ENCODE measurements at regions not wholly inside any gene's neighbourhood (a gene's known extent, or its start where the extent isn't known, plus 50 kb on each side); places are given as distances from the start of the nearest gene placed in this dataset.

DNA sequence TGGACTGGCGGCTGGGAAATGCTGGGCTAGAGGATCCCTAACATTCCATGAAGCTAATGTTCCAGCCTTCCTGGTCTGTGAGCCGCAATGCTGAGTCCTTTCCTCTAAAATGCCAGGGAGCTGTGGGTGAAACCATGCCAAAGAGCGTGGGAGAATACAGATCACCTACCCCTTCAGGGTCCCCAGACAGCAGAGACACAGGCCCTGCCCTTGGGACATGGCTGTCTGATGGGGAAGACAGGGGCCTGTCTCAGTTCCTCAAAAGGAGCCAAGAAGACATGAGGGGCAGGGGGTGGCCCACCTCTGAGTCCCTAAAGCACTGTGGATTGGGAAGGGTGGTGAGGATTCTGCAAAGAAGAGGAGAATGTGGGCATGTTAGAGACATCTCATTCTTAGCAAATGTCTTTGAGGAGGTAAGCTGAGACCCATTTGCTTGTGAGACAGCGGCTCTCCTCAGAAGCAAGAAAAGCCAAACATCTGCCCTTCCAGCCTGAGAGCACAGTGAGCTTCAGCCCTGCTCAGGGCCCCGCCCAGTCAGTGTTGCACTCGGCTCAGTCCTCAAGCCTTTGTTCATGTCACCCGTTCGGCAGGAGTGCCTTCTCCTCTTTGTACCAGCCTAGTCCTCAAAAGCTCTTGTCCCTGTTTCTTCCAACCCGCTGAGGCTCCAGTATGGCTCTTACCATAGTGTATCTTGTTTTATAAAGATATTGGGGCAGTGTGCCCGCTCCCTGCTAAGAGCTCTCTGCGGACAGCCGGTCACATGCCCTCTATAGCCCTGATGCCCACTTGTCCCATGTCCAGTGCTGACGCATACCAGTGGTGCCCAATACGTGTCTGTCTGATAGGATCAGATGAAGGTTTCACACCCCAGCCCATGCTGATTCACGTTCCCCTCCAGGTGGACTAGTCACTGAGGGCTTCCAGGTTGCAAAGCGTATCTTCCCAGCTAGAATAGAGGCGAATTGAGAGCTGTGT is 286.2 kb downstream of the CYP26B1 start:
- TF ChIP-seq EP300 (IDR thresholded peaks at IDR 0.05; ENCODE audit: borderline replicate concordance in 1 of 2, low read depth in 1 of 2, low read length in 1 of 2) (no peak), MEF2A (IDR thresholded peaks at IDR 0.05; ENCODE audit: borderline replicate concordance, low read depth) (no peak), MXI1 (IDR thresholded peaks at IDR 0.05; ENCODE audit: low read depth, low read length) (no peak)
- TF ChIP-seq, protein P1, sequence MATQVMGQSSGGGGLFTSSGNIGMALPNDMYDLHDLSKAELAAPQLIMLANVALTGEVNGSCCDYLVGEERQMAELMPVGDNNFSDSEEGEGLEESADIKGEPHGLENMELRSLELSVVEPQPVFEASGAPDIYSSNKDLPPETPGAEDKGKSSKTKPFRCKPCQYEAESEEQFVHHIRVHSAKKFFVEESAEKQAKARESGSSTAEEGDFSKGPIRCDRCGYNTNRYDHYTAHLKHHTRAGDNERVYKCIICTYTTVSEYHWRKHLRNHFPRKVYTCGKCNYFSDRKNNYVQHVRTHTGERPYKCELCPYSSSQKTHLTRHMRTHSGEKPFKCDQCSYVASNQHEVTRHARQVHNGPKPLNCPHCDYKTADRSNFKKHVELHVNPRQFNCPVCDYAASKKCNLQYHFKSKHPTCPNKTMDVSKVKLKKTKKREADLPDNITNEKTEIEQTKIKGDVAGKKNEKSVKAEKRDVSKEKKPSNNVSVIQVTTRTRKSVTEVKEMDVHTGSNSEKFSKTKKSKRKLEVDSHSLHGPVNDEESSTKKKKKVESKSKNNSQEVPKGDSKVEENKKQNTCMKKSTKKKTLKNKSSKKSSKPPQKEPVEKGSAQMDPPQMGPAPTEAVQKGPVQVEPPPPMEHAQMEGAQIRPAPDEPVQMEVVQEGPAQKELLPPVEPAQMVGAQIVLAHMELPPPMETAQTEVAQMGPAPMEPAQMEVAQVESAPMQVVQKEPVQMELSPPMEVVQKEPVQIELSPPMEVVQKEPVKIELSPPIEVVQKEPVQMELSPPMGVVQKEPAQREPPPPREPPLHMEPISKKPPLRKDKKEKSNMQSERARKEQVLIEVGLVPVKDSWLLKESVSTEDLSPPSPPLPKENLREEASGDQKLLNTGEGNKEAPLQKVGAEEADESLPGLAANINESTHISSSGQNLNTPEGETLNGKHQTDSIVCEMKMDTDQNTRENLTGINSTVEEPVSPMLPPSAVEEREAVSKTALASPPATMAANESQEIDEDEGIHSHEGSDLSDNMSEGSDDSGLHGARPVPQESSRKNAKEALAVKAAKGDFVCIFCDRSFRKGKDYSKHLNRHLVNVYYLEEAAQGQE (IDR thresholded peaks at IDR 0.05; ENCODE audit: low read depth, low read length): no peak

All from SK-N-SH (cell line).